GM12878 (cell line): ENCODE measurements at regions not wholly inside any gene's neighbourhood (a gene's known extent, or its start where the extent isn't known, plus 50 kb on each side); places are given as distances from the start of the nearest gene placed in this dataset.
A peak's percentile ranks its signal among the peaks of the same experiment; 100 is the strongest.

Experiments
- CEBPB ChIP-seq, 2 experiments: fragments of 150-350 bp in 1 of 2; IDR thresholded peaks; 2 replicates each; pipeline ENCODE4 v1.6.1; 2012 to 2014; ENCODE audit warnings: low read depth in 2 of 2, low read length in 2 of 2, borderline replicate concordance in 1 of 2, inconsistent platforms in 1 of 2
- CHD4 ChIP-seq: fragments of 200-600 bp; sonication (generic); IDR thresholded peaks from 2 replicates; pipeline ENCODE4 v1.6.1; 2016; ENCODE audit warnings: mild to moderate bottlenecking
- EP300 ChIP-seq, 2 experiments: fragments of 150-350 bp in 1 of 2; IDR thresholded peaks; 2 replicates each; pipeline ENCODE4 v1.6.1; 2011 to 2012; ENCODE audit warnings: low read depth in 2 of 2, low read length in 2 of 2, borderline replicate concordance in 1 of 2, improper control_type of control experiment in 1 of 2, inconsistent platforms in 1 of 2; ENCODE audit not compliant: control insufficient read depth in 1 of 2
- FOXM1 ChIP-seq: IDR thresholded peaks from 2 replicates; pipeline ENCODE4 v1.6.1; 2012; ENCODE audit warnings: low read depth, mild to moderate bottlenecking, inconsistent platforms, low read length, moderate library complexity
- HDAC6 ChIP-seq: fragments of 200-600 bp; sonication (generic); IDR thresholded peaks from one replicate; pipeline ENCODE4 v1.8.0; 2017; ENCODE audit warnings: antibody characterized with exemption; ENCODE audit not compliant: unreplicated experiment
- IKZF1 ChIP-seq: fragments of 450-650 bp; conservative IDR thresholded peaks from 2 replicates; pipeline ENCODE4 v1.6.1; 2017; ENCODE audit warnings: antibody characterized with exemption, mild to moderate bottlenecking
- JUNB ChIP-seq: IDR thresholded peaks from 2 replicates; pipeline ENCODE4 v1.6.1; 2016; ENCODE audit warnings: antibody characterized with exemption, mild to moderate bottlenecking
- MEF2A ChIP-seq: IDR thresholded peaks from 2 replicates; pipeline ENCODE4 v1.6.1; 2011; ENCODE audit warnings: low read depth, mild to moderate bottlenecking, low read length, moderate library complexity; ENCODE audit not compliant: insufficient read depth
- MEF2B ChIP-seq: fragments of 450-650 bp; IDR thresholded peaks from 2 replicates; pipeline ENCODE4 v1.6.1; 2018; ENCODE audit warnings: mild to moderate bottlenecking, moderate library complexity; ENCODE audit not compliant: partially characterized antibody, poor library complexity, severe bottlenecking
- MTA2 ChIP-seq: fragments of 450-650 bp; IDR thresholded peaks from 2 replicates; pipeline ENCODE4 v1.6.1; 2016; ENCODE audit warnings: low read depth, mild to moderate bottlenecking, moderate library complexity
- NR2C1 ChIP-seq: fragments of 450-650 bp; IDR thresholded peaks from 2 replicates; pipeline ENCODE4 v1.6.1; 2017; ENCODE audit warnings: antibody characterized with exemption, mild to moderate bottlenecking, moderate library complexity
- POLR2AphosphoS2 ChIP-seq: IDR thresholded peaks from 2 replicates; pipeline ENCODE4 v1.6.1; 2011; ENCODE audit warnings: low read depth, mild to moderate bottlenecking, low read length, improper control_type of control experiment, moderate library complexity
- RFX5 ChIP-seq: IDR thresholded peaks from 2 replicates; pipeline ENCODE4 v1.6.1; 2011; ENCODE audit warnings: low read depth, low read length, improper control_type of control experiment
- SMAD5 ChIP-seq: IDR thresholded peaks from 2 replicates; pipeline ENCODE4 v1.6.1; 2016; ENCODE audit warnings: antibody characterized with exemption, low read depth
- SMC3 ChIP-seq: IDR thresholded peaks from 2 replicates; pipeline ENCODE4 v1.6.1; 2011; ENCODE audit warnings: low read length, improper control_type of control experiment, borderline replicate concordance
- WRNIP1 ChIP-seq: IDR thresholded peaks from 2 replicates; pipeline ENCODE4 v1.6.1; 2011; ENCODE audit warnings: low read depth, low read length, improper control_type of control experiment, borderline replicate concordance
- ZNF384 ChIP-seq: IDR thresholded peaks from 2 replicates; pipeline ENCODE4 v1.6.1; 2012; ENCODE audit warnings: low read depth, mild to moderate bottlenecking, low read length, improper control_type of control experiment, borderline replicate concordance
- TF ChIP-seq, protein P1 (sequence below): fragments of 450-650 bp; formaldehyde crosslinking; IDR thresholded peaks from 2 replicates; pipeline ENCODE4 v1.4.0; 2022; ENCODE audit warnings: mild to moderate bottlenecking, moderate library complexity
- TF ChIP-seq, protein P2 (sequence below): fragments of 450-650 bp; IDR thresholded peaks from 2 replicates; pipeline ENCODE4 v1.6.1; 2017; ENCODE audit warnings: mild to moderate bottlenecking, moderate library complexity
- TF ChIP-seq, protein P3 (sequence below): fragments of 450-650 bp; IDR thresholded peaks from 2 replicates; pipeline ENCODE4 v1.6.1; 2017; ENCODE audit warnings: mild to moderate bottlenecking, low read depth, inconsistent platforms; ENCODE audit not compliant: poor library complexity, severe bottlenecking

DNA sequence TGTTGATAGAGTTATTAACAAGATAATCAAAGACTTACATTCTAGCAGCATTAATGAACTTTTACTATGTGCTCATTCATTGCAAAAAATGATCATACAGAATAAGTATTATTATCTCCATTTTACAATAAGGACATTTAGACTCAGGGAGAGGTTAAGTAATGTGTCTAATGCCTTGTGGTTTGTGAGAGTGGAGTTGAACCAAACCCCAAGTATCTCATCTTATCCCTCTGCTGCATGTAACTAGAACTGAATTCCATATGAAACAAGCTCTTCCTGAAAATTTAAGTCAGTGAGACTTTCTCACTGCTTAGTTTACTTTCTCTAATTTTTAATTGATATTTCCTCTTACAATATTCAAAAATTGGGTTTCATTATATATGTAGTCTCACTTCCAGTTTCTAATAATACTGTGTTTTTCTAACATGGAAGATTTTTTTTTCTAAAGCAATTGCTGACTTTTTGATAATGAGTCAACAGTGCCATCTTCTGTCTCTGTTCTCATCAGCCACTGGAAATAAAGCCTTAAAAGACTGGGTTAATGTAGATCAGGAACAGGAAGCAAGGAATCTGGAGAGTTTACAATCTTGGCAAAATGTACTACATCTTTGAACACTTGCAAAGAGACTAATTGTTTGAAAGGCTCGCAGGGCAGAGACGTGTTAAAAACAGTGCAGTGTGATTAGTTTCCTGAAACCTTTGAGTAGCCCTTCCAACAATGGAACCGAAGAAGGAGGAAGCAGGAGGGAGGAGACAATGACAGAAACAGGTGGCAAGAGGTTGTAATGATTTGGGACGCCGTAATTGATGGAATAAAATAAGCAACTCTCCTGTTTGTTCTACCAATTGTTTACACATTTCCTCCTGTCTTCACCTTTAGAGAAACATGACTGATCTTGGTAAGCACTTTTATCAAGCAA lies 567.6 kb downstream of the MRPL39 start (continued):
- TF ChIP-seq, protein P1, sequence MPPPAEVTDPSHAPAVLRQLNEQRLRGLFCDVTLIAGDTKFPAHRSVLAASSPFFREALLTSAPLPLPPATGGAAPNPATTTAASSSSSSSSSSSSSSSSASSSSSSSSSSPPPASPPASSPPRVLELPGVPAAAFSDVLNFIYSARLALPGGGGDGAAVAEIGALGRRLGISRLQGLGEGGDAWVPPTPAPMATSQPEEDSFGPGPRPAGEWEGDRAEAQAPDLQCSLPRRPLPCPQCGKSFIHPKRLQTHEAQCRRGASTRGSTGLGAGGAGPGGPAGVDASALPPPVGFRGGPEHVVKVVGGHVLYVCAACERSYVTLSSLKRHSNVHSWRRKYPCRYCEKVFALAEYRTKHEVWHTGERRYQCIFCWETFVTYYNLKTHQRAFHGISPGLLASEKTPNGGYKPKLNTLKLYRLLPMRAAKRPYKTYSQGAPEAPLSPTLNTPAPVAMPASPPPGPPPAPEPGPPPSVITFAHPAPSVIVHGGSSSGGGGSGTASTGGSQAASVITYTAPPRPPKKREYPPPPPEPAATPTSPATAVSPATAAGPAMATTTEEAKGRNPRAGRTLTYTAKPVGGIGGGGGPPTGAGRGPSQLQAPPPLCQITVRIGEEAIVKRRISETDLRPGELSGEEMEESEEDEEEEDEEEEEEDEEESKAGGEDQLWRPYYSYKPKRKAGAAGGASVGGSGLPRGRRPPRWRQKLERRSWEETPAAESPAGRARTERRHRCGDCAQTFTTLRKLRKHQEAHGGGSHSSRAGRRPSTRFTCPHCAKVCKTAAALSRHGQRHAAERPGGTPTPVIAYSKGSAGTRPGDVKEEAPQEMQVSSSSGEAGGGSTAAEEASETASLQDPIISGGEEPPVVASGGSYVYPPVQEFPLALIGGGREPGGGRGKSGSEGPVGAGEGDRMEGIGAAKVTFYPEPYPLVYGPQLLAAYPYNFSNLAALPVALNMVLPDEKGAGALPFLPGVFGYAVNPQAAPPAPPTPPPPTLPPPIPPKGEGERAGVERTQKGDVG (CRISPR knock-in tag) = no peak
- TF ChIP-seq MEF2B = peak; percentile 46
- peak; percentile 61; the same call in 1 of the 2 replicates for TF ChIP-seq IKZF1
- TF ChIP-seq MTA2 = peak; percentile 50
- TF ChIP-seq JUNB = no peak
- peak; percentile 95 for TF ChIP-seq ZNF384
- no peak for TF ChIP-seq SMAD5
- TF ChIP-seq, protein P2, sequence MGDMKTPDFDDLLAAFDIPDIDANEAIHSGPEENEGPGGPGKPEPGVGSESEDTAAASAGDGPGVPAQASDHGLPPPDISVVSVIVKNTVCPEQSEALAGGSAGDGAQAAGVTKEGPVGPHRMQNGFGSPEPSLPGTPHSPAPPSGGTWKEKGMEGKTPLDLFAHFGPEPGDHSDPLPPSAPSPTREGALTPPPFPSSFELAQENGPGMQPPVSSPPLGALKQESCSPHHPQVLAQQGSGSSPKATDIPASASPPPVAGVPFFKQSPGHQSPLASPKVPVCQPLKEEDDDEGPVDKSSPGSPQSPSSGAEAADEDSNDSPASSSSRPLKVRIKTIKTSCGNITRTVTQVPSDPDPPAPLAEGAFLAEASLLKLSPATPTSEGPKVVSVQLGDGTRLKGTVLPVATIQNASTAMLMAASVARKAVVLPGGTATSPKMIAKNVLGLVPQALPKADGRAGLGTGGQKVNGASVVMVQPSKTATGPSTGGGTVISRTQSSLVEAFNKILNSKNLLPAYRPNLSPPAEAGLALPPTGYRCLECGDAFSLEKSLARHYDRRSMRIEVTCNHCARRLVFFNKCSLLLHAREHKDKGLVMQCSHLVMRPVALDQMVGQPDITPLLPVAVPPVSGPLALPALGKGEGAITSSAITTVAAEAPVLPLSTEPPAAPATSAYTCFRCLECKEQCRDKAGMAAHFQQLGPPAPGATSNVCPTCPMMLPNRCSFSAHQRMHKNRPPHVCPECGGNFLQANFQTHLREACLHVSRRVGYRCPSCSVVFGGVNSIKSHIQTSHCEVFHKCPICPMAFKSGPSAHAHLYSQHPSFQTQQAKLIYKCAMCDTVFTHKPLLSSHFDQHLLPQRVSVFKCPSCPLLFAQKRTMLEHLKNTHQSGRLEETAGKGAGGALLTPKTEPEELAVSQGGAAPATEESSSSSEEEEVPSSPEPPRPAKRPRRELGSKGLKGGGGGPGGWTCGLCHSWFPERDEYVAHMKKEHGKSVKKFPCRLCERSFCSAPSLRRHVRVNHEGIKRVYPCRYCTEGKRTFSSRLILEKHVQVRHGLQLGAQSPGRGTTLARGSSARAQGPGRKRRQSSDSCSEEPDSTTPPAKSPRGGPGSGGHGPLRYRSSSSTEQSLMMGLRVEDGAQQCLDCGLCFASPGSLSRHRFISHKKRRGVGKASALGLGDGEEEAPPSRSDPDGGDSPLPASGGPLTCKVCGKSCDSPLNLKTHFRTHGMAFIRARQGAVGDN = no peak
- TF ChIP-seq POLR2AphosphoS2 = no peak
- TF ChIP-seq EP300 (IDR thresholded peaks at IDR 0.05; ENCODE audit: borderline replicate concordance in 1 of 2, control insufficient read depth in 1 of 2, low read depth in 2 of 2, low read length in 2 of 2) = 0 out of 4 replicates have a peak, but pooled peaks of 1 of the 2 experiments have one; percentile 40
- no peak for TF ChIP-seq FOXM1
- TF ChIP-seq, protein P3, sequence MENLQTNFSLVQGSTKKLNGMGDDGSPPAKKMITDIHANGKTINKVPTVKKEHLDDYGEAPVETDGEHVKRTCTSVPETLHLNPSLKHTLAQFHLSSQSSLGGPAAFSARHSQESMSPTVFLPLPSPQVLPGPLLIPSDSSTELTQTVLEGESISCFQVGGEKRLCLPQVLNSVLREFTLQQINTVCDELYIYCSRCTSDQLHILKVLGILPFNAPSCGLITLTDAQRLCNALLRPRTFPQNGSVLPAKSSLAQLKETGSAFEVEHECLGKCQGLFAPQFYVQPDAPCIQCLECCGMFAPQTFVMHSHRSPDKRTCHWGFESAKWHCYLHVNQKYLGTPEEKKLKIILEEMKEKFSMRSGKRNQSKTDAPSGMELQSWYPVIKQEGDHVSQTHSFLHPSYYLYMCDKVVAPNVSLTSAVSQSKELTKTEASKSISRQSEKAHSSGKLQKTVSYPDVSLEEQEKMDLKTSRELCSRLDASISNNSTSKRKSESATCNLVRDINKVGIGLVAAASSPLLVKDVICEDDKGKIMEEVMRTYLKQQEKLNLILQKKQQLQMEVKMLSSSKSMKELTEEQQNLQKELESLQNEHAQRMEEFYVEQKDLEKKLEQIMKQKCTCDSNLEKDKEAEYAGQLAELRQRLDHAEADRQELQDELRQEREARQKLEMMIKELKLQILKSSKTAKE = no peak
- no peak for TF ChIP-seq RFX5
- no peak for TF ChIP-seq HDAC6
- no peak for TF ChIP-seq CHD4
- no peak for TF ChIP-seq CEBPB (IDR thresholded peaks at IDR 0.05; ENCODE audit: borderline replicate concordance in 1 of 2, low read depth in 2 of 2, low read length in 2 of 2)
- no peak for TF ChIP-seq WRNIP1
- no peak for TF ChIP-seq NR2C1
- TF ChIP-seq MEF2A = peak; percentile 69; the same call in 1 of the 2 replicates
- TF ChIP-seq SMC3 = peak; percentile 67; the same call in 1 of the 2 replicates
